Mucosa of descending colon (tissue), 3 donors: ENCODE measurements at regions not wholly inside any gene's neighbourhood (a gene's known extent, or its start where the extent isn't known, plus 50 kb on each side); places are given as distances from the start of the nearest gene placed in this dataset.

ENCODE experiments used
- ATAC-seq: fragments of 200-7000 bp; cut with Tn5 transposase; one replicate; pipeline ENCODE4 v1.9.1; 2020; ENCODE audit warnings: mild to moderate bottlenecking, moderate library complexity
- DNase-seq, 3 donors: peaks; one replicate each; pipeline ENCODE4 v3.0.0-alpha.2; 2020
- H3K36me3 ChIP-seq: fragments of 200-600 bp; one replicate; pipeline ENCODE4 v1.8.0; 2021; ENCODE audit warnings: low read depth, mild to moderate bottlenecking
- H3K4me1 ChIP-seq: fragments of 200-600 bp; one replicate; pipeline ENCODE4 v1.8.0; 2021; ENCODE audit warnings: low read depth, mild to moderate bottlenecking
- H3K4me3 ChIP-seq: fragments of 200-600 bp; one replicate; pipeline ENCODE4 v1.8.0; 2021; ENCODE audit warnings: mild to moderate bottlenecking
- H3K9me3 ChIP-seq: fragments of 200-600 bp; one replicate; pipeline ENCODE4 v1.8.0; 2021; ENCODE audit warnings: mild to moderate bottlenecking
- intact Hi-C, 2 donors: fragments of 100-400 bp; cut with DNase I in 1 of 2; cut with micrococcal nuclease in 1 of 2; formaldehyde crosslinking; loops; one replicate each; pipeline versions ENCODE4 v1.11.0 to v1.11.1; 2022; cut with DNase I, micrococcal nuclease
- TF ChIP-seq, protein P1 (sequence below): fragments of 200-600 bp; IDR thresholded peaks from one replicate; pipeline ENCODE4 v1.8.0; 2022; ENCODE audit warnings: antibody characterized with exemption, mild to moderate bottlenecking
- donor health status: DM: no; HTN: no; CAD: no; lungs with moderate emphysema.
- donor health status: DM: no; HTN: no; CAD: no.
- donor health status: DM: no; HTN: yes; CAD: no.

DNA sequence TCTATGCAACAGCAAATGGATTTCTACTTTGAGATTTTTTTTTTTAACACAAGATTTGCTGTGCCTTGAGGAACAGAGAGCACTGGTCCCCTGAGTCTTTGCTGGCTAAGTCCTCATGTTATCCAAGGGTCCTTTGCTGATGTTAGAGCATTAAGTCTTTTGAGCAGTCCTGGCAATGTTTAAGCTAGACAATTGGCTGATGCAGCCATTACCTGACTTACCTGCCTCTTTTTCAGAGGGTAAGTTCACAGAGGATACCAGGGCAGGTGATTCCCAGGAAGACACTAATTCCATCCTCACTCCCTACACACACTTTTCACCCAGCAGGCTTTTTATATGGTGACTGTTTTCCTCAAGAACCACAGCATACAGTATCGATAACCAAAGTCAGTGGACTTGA, 337.7 kb downstream of the HDGFL1 start:
- intact Hi-C loops: no loop called here
- TF ChIP-seq, protein P1, sequence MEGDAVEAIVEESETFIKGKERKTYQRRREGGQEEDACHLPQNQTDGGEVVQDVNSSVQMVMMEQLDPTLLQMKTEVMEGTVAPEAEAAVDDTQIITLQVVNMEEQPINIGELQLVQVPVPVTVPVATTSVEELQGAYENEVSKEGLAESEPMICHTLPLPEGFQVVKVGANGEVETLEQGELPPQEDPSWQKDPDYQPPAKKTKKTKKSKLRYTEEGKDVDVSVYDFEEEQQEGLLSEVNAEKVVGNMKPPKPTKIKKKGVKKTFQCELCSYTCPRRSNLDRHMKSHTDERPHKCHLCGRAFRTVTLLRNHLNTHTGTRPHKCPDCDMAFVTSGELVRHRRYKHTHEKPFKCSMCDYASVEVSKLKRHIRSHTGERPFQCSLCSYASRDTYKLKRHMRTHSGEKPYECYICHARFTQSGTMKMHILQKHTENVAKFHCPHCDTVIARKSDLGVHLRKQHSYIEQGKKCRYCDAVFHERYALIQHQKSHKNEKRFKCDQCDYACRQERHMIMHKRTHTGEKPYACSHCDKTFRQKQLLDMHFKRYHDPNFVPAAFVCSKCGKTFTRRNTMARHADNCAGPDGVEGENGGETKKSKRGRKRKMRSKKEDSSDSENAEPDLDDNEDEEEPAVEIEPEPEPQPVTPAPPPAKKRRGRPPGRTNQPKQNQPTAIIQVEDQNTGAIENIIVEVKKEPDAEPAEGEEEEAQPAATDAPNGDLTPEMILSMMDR: no peak
- H3K4me3 ChIP-seq: no peak overlapping the region
- ATAC-seq (no peak), DNase-seq (no peak)
- no peaks in the 10 kb centered on the region for H3K4me1 ChIP-seq
- H3K36me3 ChIP-seq: no peaks in the 10 kb centered on the region
- no peaks in the 10 kb centered on the region for H3K9me3 ChIP-seq

DNA sequence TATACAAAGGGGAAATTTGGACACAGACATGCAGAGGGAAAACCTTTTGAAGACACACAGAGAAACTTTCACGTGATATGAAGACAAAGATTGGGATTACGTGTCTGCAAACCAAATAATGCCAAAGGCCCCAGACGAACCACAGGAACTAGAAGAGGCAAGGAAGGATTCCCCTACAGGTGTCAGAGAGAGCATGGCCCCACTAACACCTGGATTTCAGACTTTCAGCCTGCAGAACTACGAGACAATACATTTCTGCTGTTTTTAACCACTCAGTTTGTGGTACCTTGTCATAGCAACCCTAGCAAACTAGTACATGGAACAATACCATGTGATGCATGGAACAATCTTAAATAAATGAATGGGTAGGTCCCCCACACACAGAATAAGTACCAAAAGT, 341.0 kb downstream of the HDGFL1 start:
- DNase-seq (no peak), ATAC-seq (no peak)
- no peaks in the 10 kb centered on the region for H3K9me3 ChIP-seq
- H3K4me3 ChIP-seq: no peak overlapping the region
- no peaks in the 10 kb centered on the region for H3K36me3 ChIP-seq
- TF ChIP-seq, protein P1: no peak
- intact Hi-C loops: no loop called here
- no peaks in the 10 kb centered on the region for H3K4me1 ChIP-seq

DNA sequence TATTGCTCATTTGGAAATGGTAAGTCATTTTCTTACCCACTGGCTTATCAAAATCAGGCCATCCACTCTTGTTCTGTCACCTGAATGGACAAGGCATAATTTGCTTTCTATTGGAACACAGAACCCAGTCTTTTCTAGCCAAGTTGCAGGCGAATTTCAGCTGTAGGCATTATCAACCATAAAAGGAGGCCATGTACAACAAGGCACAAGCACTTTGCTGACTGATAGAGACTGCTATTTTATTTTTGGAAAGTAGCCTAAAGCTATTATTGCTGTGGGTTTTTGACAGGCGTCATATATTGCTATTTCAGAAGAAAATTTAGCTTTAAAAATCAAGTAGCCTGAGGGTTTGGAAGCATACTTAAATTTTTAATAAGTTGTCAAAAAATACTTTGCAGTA, 344.2 kb downstream of the HDGFL1 start:
- DNase-seq (no peak), ATAC-seq (no peak)
- Histone ChIP-seq H3K4me3 (no peak overlapping the region), H3K36me3 (no peaks in the 10 kb centered on the region), H3K4me1 (no peaks in the 10 kb centered on the region), H3K9me3 (no peaks in the 10 kb centered on the region)
- TF ChIP-seq, protein P1: no peak
- intact Hi-C loops: no loop called here

DNA sequence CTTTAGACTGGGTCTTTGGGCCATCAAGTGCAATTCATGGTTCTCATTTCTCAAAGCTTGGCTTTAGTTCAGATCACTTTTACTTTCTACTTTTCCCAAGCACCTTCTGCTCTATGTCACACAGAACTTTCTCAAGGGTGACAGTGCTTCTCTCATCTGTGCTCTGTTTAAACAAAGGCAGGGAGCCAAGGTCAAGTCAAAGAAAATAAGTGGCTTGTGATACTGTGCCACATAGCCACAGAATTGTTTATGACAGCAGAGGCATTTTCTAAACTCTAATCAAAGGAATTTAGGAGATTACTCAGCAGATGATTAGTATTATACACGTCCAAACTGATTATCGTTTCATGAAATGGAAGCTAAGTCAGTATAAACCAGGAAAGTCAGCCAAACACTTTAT, 348.0 kb downstream of the HDGFL1 start:
- no peaks in the 10 kb centered on the region for H3K9me3 ChIP-seq
- no peaks in the 10 kb centered on the region for H3K4me1 ChIP-seq
- TF ChIP-seq, protein P1: no peak
- no peaks in the 10 kb centered on the region for H3K36me3 ChIP-seq
- H3K4me3 ChIP-seq: no peak overlapping the region
- DNase-seq (no peak), ATAC-seq (no peak)
- intact Hi-C loops: no loop called here

DNA sequence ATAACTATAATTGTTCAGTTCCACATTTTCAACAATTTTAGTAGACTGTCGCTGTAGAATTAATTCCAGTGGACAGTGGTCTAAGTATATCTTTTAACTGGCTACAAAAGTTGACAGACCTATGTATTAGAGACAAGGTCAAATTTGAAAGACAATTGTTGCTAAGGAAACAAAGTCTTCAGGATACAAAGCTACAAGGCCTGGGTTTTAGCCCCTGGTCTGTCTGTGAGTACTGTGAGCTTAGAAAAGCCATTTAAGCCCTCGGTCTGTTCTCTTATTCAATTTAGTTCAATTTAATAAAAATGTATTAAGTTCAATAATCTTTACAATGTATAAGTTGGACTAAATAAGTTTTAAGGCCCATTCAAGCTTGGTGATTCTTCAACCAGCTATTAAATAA, 352.5 kb downstream of the HDGFL1 start:
- DNase-seq: no peak
- no peak for ATAC-seq
- no peak overlapping the region for H3K4me3 ChIP-seq
- H3K4me1 ChIP-seq: no peaks in the 10 kb centered on the region
- TF ChIP-seq, protein P1: no peak
- intact Hi-C loops: no loop called here
- no peaks in the 10 kb centered on the region for H3K36me3 ChIP-seq
- H3K9me3 ChIP-seq: no peaks in the 10 kb centered on the region

DNA sequence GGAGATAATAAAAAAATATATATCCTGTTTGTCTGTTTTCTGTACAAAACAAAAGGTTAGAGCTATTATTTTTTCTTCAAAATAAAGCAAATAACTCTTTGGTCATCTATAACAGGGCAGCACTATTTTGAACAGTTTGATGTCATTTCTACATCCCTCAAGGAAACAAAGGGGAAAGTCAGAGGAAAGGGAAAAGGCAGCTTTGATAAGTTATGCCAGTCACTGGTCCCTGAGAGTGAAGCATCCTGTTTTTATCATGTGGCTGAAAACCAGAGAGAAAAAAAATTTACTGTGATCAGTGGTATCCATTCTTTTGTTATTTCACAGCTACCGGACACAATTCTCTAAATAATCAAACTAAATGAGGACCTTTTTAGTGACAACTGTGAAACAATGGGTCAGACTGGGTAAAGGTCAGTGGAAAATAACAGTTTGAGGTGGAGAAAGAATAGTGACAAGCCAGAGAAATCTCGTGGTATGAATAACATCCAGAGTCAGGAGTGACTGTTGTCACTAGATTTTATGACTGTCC, 356.0 kb downstream of the HDGFL1 start:
- H3K4me3 ChIP-seq: no peak overlapping the region
- ATAC-seq (no peak), DNase-seq (no peak)
- intact Hi-C loops: no loop called here
- no peaks in the 10 kb centered on the region for H3K36me3 ChIP-seq
- TF ChIP-seq, protein P1: no peak
- H3K4me1 ChIP-seq: no peaks in the 10 kb centered on the region
- H3K9me3 ChIP-seq: no peaks in the 10 kb centered on the region
